Panc1 (cell line): ENCODE measurements at regions not wholly inside any gene's neighbourhood (a gene's known extent, or its start where the extent isn't known, plus 50 kb on each side); places are given as distances from the start of the nearest gene placed in this dataset.

ENCODE experiments used
- ATAC-seq: fragments of 200-7000 bp; cut with Tn5 transposase; 2 replicates; pipeline ENCODE4 v1.9.1; 2020; ENCODE audit warnings: mild to moderate bottlenecking, moderate library complexity
- BruUV-seq: library from RNA; stranded (reverse); fragments of 400-500 nt; replicated peaks from 2 replicates; lab custom pipeline; 2021; lab: Mats Ljungman, UMichigan
- CTCF ChIA-PET: fragments of 300-600 bp; sonication (Branson Sonifier 250); formaldehyde crosslinking; loops from one replicate; lab custom pipeline; 2022; ENCODE audit warnings: antibody characterized with exemption; lab: Charles Lee
- POLR2A ChIA-PET: fragments of 300-600 bp; sonication (Branson Sonifier 250); formaldehyde crosslinking; loops from one replicate; lab custom pipeline; 2022; ENCODE audit warnings: antibody characterized with exemption; lab: Charles Lee
- DNase-seq: peaks from one replicate; pipeline ENCODE4 v3.0.0-alpha.2; 2010; ENCODE audit warnings: low read depth, low spot score
- H3K27ac ChIP-seq: 2 replicates; pipeline ENCODE4 v1.5.1; 2011; ENCODE audit warnings: mild to moderate bottlenecking, low read length, inconsistent platforms
- H3K27me3 ChIP-seq: fragments of 200-500 bp; sonication (Bioruptor generic); 2 replicates; pipeline ENCODE4 v1.6.0; 2014; ENCODE audit warnings: low read length, inconsistent platforms; ENCODE audit not compliant: control insufficient read depth, insufficient read depth
- H3K36me3 ChIP-seq: fragments of 200-500 bp; sonication (Bioruptor generic); 2 replicates; pipeline ENCODE4 v1.5.1; 2014; ENCODE audit warnings: inconsistent platforms, mild to moderate bottlenecking, low read length, moderate library complexity; ENCODE audit not compliant: control insufficient read depth, insufficient read depth
- H3K4me1 ChIP-seq: 2 replicates; pipeline ENCODE4 v1.5.1; 2011; ENCODE audit warnings: inconsistent platforms, mild to moderate bottlenecking, low read length, moderate library complexity; ENCODE audit not compliant: control insufficient read depth, insufficient read depth
- H3K4me3 ChIP-seq, 2 experiments: 2 replicates each; pipeline ENCODE4 v1.5.1; 2011 to 2012; ENCODE audit warnings: low read depth in 2 of 2, low read length in 2 of 2, mild to moderate bottlenecking in 2 of 2, inconsistent platforms in 1 of 2, moderate library complexity in 1 of 2
- H3K9me3 ChIP-seq: fragments of 200-500 bp; sonication (Bioruptor generic); 2 replicates; pipeline ENCODE4 v1.5.1; 2014; ENCODE audit warnings: low read depth, mild to moderate bottlenecking, inconsistent platforms, low read length, moderate library complexity; ENCODE audit not compliant: control insufficient read depth, insufficient read depth
- POLR2AphosphoS5 ChIP-seq: IDR thresholded peaks from 2 replicates; pipeline ENCODE4 v1.6.1; 2012; ENCODE audit warnings: mild to moderate bottlenecking, low read depth, low read length, moderate library complexity
- SIN3A ChIP-seq: IDR thresholded peaks from 2 replicates; pipeline ENCODE4 v1.6.1; 2012; ENCODE audit warnings: low read depth, mild to moderate bottlenecking, low read length, moderate library complexity, borderline replicate concordance; ENCODE audit not compliant: insufficient read depth
- TCF7L2 ChIP-seq: IDR thresholded peaks from 2 replicates; pipeline ENCODE4 v1.6.1; 2011; ENCODE audit warnings: mild to moderate bottlenecking, low read depth, low read length, inconsistent platforms
- in situ Hi-C: cut with HindIII; loops from 2 replicates; pipeline ENCODE4 v1.10.0; 2016; ENCODE audit warnings: low sequenced_read_pairs, low pct_unique_long_range_greater_than_20kb
- intact Hi-C: fragments of 100-400 bp; cut with micrococcal nuclease; formaldehyde crosslinking; loops from one replicate; pipeline ENCODE4 v1.10.0; 2022; ENCODE audit not compliant: unreplicated experiment
- TF ChIP-seq, protein P1 (sequence below): fragments of 450-650 bp; IDR thresholded peaks from 2 replicates; pipeline ENCODE4 v1.5.1; 2017; ENCODE audit warnings: mild to moderate bottlenecking
- TF ChIP-seq, protein P2 (sequence below), 2 experiments: IDR thresholded peaks; 2 replicates each; pipeline ENCODE4 v1.6.1; 2011 to 2012; ENCODE audit warnings: low read depth in 2 of 2, control low read depth in 1 of 2, low read length in 1 of 2, mild to moderate bottlenecking in 1 of 2, moderate library complexity in 1 of 2; ENCODE audit not compliant: insufficient read depth in 1 of 2

DNA sequence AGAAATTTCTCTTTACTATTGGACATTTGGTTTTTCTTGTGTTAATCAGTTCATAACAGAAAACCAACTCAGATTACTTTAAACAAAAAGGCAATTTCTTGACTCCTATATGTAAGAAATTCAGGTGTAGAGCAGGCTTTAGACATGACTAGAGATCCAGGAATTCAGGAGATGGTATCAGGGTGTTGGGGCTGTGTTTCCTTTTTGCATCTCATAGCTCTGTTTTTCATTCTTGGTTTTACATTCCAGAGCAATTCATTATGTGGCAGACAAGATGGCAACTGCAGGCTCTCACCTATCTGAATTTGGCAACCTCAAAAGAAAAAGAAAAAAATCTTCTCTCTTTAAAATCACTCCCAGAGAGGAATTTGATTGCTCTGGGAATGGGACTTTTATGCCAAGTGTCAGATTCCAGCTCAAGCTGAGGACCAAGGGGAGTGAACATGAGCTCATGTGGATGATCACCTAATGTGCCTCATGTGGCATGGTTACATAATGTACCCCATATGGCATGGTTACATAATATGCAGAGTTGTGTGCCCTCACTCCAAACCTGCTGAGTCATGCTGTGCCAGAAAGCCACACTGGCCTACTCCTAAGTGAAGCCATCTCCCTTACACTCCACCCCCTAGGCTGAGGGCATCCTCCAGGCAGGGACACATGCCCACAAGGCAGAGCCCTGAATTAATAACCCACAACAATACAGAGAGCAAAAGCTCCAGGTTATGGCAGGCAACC, 282.7 kb downstream of the MBD2 start:
- no peaks in the 10 kb centered on the region for H3K36me3 ChIP-seq
- no peak overlapping the region for H3K27ac ChIP-seq
- ATAC-seq (no peak), DNase-seq (no peak)
- H3K9me3 ChIP-seq = no peaks in the 10 kb centered on the region
- intact Hi-C loops = no loop called here
- ChIA-PET CTCF (no interaction called here), POLR2A (no interaction called here)
- H3K27me3 ChIP-seq = no peaks in the 10 kb centered on the region
- H3K4me3 ChIP-seq = no peak overlapping the region
- no peaks in the 10 kb centered on the region for H3K4me1 ChIP-seq
- in situ Hi-C loops = no loop called here
- BruUV-seq = no TSS peak
- TF ChIP-seq, protein P1, sequence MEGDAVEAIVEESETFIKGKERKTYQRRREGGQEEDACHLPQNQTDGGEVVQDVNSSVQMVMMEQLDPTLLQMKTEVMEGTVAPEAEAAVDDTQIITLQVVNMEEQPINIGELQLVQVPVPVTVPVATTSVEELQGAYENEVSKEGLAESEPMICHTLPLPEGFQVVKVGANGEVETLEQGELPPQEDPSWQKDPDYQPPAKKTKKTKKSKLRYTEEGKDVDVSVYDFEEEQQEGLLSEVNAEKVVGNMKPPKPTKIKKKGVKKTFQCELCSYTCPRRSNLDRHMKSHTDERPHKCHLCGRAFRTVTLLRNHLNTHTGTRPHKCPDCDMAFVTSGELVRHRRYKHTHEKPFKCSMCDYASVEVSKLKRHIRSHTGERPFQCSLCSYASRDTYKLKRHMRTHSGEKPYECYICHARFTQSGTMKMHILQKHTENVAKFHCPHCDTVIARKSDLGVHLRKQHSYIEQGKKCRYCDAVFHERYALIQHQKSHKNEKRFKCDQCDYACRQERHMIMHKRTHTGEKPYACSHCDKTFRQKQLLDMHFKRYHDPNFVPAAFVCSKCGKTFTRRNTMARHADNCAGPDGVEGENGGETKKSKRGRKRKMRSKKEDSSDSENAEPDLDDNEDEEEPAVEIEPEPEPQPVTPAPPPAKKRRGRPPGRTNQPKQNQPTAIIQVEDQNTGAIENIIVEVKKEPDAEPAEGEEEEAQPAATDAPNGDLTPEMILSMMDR = no peak

DNA sequence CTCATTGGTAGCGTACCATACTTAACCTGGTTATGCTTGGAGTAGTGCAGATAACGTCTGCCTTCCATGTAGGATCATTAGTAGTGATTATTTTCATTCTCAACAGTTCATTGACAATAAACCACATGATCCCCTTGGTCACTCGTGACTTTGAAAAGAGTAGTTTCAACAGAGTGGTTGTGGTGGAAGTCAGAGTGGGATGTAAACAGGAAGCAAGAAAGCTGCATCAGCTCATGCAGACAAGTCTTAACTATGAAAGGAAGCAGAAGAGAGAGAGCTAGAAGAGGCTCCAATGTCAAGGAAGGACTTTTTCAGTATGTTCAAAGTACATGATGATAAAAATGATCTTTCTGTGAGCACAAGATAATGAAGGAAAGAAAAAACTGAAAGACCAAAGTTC, 287.4 kb downstream of the MBD2 start:
- intact Hi-C loops (no loop called here), in situ Hi-C loops (no loop called here)
- Histone ChIP-seq H3K27ac (no peak overlapping the region), H3K4me1 (no peaks in the 10 kb centered on the region), H3K27me3 (no peaks in the 10 kb centered on the region), H3K9me3 (no peaks in the 10 kb centered on the region), H3K36me3 (no peaks in the 10 kb centered on the region), H3K4me3 (no peak overlapping the region)
- POLR2A ChIA-PET = no interaction called here
- BruUV-seq = no TSS peak
- TF ChIP-seq TCF7L2 = no peak
- no peak for TF ChIP-seq SIN3A
- TF ChIP-seq, protein P1 = no peak
- TF ChIP-seq, protein P2, sequence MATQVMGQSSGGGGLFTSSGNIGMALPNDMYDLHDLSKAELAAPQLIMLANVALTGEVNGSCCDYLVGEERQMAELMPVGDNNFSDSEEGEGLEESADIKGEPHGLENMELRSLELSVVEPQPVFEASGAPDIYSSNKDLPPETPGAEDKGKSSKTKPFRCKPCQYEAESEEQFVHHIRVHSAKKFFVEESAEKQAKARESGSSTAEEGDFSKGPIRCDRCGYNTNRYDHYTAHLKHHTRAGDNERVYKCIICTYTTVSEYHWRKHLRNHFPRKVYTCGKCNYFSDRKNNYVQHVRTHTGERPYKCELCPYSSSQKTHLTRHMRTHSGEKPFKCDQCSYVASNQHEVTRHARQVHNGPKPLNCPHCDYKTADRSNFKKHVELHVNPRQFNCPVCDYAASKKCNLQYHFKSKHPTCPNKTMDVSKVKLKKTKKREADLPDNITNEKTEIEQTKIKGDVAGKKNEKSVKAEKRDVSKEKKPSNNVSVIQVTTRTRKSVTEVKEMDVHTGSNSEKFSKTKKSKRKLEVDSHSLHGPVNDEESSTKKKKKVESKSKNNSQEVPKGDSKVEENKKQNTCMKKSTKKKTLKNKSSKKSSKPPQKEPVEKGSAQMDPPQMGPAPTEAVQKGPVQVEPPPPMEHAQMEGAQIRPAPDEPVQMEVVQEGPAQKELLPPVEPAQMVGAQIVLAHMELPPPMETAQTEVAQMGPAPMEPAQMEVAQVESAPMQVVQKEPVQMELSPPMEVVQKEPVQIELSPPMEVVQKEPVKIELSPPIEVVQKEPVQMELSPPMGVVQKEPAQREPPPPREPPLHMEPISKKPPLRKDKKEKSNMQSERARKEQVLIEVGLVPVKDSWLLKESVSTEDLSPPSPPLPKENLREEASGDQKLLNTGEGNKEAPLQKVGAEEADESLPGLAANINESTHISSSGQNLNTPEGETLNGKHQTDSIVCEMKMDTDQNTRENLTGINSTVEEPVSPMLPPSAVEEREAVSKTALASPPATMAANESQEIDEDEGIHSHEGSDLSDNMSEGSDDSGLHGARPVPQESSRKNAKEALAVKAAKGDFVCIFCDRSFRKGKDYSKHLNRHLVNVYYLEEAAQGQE (IDR thresholded peaks at IDR 0.05; ENCODE audit: insufficient read depth in 1 of 2, low read depth in 2 of 2, low read length in 1 of 2) = no peak
- no peak for TF ChIP-seq POLR2AphosphoS5
- DNase-seq (no peak), ATAC-seq (no peak)
- CTCF ChIA-PET = no interaction called here
